ENCODE measurements at regions not wholly inside any gene's neighbourhood (a gene's known extent, or its start where the extent isn't known, plus 50 kb on each side); places are given as distances from the start of the nearest gene placed in this dataset.

DNA sequence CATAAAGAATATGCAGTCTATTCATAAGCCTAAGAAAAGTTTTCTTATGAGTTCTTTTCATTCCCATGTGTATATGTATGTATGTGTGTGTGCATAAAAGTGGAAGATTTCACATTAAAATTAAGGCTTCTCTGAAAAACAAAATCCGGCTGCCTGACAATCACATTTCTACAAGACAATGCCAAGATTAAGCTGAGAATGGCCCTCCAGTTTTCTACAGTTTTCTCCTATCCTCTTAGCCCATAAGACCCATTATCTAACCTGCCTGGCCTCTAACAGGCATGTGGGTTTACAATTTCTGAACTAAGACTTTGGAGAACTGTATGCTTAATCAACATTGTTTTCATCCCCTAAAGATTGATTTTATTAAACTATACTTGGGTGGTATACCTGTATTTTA lies 446.0 kb upstream of the SEMA3A start:
- TF ChIP-seq, protein P1, sequence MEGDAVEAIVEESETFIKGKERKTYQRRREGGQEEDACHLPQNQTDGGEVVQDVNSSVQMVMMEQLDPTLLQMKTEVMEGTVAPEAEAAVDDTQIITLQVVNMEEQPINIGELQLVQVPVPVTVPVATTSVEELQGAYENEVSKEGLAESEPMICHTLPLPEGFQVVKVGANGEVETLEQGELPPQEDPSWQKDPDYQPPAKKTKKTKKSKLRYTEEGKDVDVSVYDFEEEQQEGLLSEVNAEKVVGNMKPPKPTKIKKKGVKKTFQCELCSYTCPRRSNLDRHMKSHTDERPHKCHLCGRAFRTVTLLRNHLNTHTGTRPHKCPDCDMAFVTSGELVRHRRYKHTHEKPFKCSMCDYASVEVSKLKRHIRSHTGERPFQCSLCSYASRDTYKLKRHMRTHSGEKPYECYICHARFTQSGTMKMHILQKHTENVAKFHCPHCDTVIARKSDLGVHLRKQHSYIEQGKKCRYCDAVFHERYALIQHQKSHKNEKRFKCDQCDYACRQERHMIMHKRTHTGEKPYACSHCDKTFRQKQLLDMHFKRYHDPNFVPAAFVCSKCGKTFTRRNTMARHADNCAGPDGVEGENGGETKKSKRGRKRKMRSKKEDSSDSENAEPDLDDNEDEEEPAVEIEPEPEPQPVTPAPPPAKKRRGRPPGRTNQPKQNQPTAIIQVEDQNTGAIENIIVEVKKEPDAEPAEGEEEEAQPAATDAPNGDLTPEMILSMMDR (conservative IDR thresholded peaks at IDR 0.05; ENCODE audit: low read length), result no peak
- no peak for TF ChIP-seq EZH2phosphoT487 (IDR thresholded peaks at IDR 0.05; ENCODE audit: borderline replicate concordance, low read depth, low read length)
